GM23338 (cell line): ENCODE measurements at regions not wholly inside any gene's neighbourhood (a gene's known extent, or its start where the extent isn't known, plus 50 kb on each side); places are given as distances from the start of the nearest gene placed in this dataset.

Experiments
- ATAC-seq: fragments of 200-7000 bp; cut with Tn5 transposase; 3 replicates; pipeline ENCODE4 v1.9.1; 2020
- DNase-seq: peaks from one replicate; pipeline ENCODE4 v3.0.0-alpha.2; 2015; ENCODE audit warnings: low spot score
- H2AFZ ChIP-seq: fragments of 200-600 bp; sonication (generic); 2 replicates; pipeline ENCODE4 v1.8.0; 2016; ENCODE audit warnings: antibody characterized with exemption, mild to moderate bottlenecking, moderate library complexity
- H3F3A ChIP-seq: fragments of 200-600 bp; sonication (generic); replicated peaks from 2 replicates; pipeline ENCODE4 v1.8.0; 2017; ENCODE audit warnings: antibody characterized with exemption, mixed run types, low read depth
- H3K27ac ChIP-seq: fragments of 200-600 bp; sonication (generic); 2 replicates; pipeline ENCODE4 v1.6.1; 2016; ENCODE audit warnings: low read depth
- H3K27me3 ChIP-seq: fragments of 200-600 bp; sonication (generic); 2 replicates; pipeline ENCODE4 v1.8.0; 2016; ENCODE audit warnings: mild to moderate bottlenecking, mixed run types, moderate library complexity; ENCODE audit not compliant: insufficient read depth
- H3K36me3 ChIP-seq: fragments of 200-600 bp; sonication (generic); 2 replicates; pipeline ENCODE4 v1.8.0; 2016; ENCODE audit warnings: mild to moderate bottlenecking; ENCODE audit not compliant: insufficient read depth
- H3K4me1 ChIP-seq: fragments of 200-600 bp; sonication (generic); 2 replicates; pipeline ENCODE4 v1.8.0; 2016; ENCODE audit warnings: mild to moderate bottlenecking, moderate library complexity; ENCODE audit not compliant: insufficient read depth
- H3K4me2 ChIP-seq: fragments of 200-600 bp; sonication (generic); 2 replicates; pipeline ENCODE4 v1.7.1; 2017; ENCODE audit warnings: mixed run types
- H3K4me3 ChIP-seq: fragments of 200-600 bp; sonication (generic); 2 replicates; pipeline ENCODE4 v1.6.1; 2016; ENCODE audit warnings: mixed run types
- H3K79me2 ChIP-seq: fragments of 200-600 bp; sonication (generic); replicated peaks from 2 replicates; pipeline ENCODE4 v1.8.0; 2017; ENCODE audit warnings: mild to moderate bottlenecking; ENCODE audit not compliant: insufficient read depth
- H3K9me2 ChIP-seq: fragments of 200-600 bp; sonication (generic); 2 replicates; pipeline ENCODE4 v1.8.0; 2017; ENCODE audit not compliant: insufficient read depth
- H4K20me1 ChIP-seq: fragments of 200-600 bp; sonication (generic); replicated peaks from 2 replicates; pipeline ENCODE4 v1.8.0; 2017; ENCODE audit warnings: mild to moderate bottlenecking; ENCODE audit not compliant: insufficient read depth
- H3K27ac Mint-ChIP-seq: 2 replicates; pipeline ENCODE4 v1.8.0; 2020; ENCODE audit warnings: inconsistent platforms, mild to moderate bottlenecking, moderate library complexity, mixed read lengths
- H3K27me3 Mint-ChIP-seq: 3 replicates; pipeline ENCODE4 v1.8.0; 2022; ENCODE audit warnings: low read depth, mild to moderate bottlenecking, moderate library complexity, mixed read lengths, inconsistent platforms; ENCODE audit not compliant: insufficient read depth, poor library complexity
- H3K36me3 Mint-ChIP-seq: 3 replicates; pipeline ENCODE4 v1.8.0; 2021; ENCODE audit warnings: low read depth, mild to moderate bottlenecking, inconsistent platforms, moderate library complexity, mixed read lengths
- H3K4me1 Mint-ChIP-seq: 3 replicates; pipeline ENCODE4 v1.8.0; 2020; ENCODE audit warnings: mild to moderate bottlenecking, inconsistent platforms, mixed read lengths
- H3K4me3 Mint-ChIP-seq: 3 replicates; pipeline ENCODE4 v1.8.0; 2021; ENCODE audit warnings: moderate library complexity, mild to moderate bottlenecking, inconsistent platforms, mixed read lengths
- H3K9me3 Mint-ChIP-seq: 3 replicates; pipeline ENCODE4 v1.8.0; 2020; ENCODE audit warnings: moderate library complexity, mild to moderate bottlenecking, inconsistent platforms, mixed read lengths
- CREB1 ChIP-seq: fragments of 250-450 bp; sonication (Bioruptor Pico); IDR thresholded peaks from 2 replicates; pipeline ENCODE4 v1.5.0; 2020; ENCODE audit warnings: low read depth, mild to moderate bottlenecking, moderate library complexity
- EZH2 ChIP-seq: fragments of 200-600 bp; sonication (generic); IDR thresholded peaks from one replicate; pipeline ENCODE4 v1.8.0; 2017; ENCODE audit warnings: antibody characterized with exemption, mild to moderate bottlenecking, low read depth; ENCODE audit not compliant: unreplicated experiment
- NANOG ChIP-seq: IDR thresholded peaks from 2 replicates; pipeline ENCODE4 v1.6.1; 2016; ENCODE audit warnings: antibody characterized with exemption, borderline replicate concordance
- POLR2AphosphoS5 ChIP-seq: IDR thresholded peaks from 2 replicates; pipeline ENCODE4 v1.6.1; 2016; ENCODE audit warnings: antibody characterized with exemption, low read depth
- STAT1 ChIP-seq: IDR thresholded peaks from one replicate; pipeline ENCODE4 v1.6.1; 2016; ENCODE audit warnings: antibody characterized with exemption; ENCODE audit not compliant: unreplicated experiment
- ZNF114 ChIP-seq: fragments of 250-450 bp; sonication (Bioruptor Pico); IDR thresholded peaks from 2 replicates; pipeline ENCODE4 v1.5.0; 2020; ENCODE audit warnings: mild to moderate bottlenecking, moderate library complexity
- TF ChIP-seq, protein P1 (sequence below): IDR thresholded peaks from one replicate; pipeline ENCODE4 v1.6.1; 2018; ENCODE audit warnings: antibody characterized with exemption; ENCODE audit not compliant: unreplicated experiment
- TF ChIP-seq, protein P2 (sequence below), 2 experiments: fragments of 200-600 bp in 1 of 2; sonication (generic) in 1 of 2; conservative IDR thresholded peaks; 2 replicates each; pipeline versions ENCODE4 v1.5.1 to v1.6.1; 2016 to 2017; ENCODE audit warnings: antibody characterized with exemption in 2 of 2, low read depth in 2 of 2, mild to moderate bottlenecking in 2 of 2, moderate library complexity in 1 of 2

DNA sequence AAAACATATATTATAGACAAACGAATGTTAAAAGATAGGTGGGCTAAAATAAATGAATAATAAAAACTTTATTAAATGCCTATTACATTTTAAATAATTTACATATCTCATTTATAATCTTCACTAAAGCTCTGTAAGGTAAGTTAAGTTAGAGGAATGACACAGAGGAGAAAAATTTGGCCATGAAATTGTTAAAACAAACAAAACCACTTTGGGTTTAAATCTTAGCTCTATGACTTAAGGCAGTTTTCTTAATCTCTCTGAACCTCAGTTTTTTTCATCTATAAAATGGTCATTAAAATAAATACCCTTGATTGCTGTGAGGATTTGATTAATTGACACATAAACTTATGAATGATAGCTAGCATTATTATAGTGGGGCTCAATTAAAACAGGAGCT lies 404.8 kb upstream of the ATP11B start (continued):
- TF ChIP-seq, protein P1, sequence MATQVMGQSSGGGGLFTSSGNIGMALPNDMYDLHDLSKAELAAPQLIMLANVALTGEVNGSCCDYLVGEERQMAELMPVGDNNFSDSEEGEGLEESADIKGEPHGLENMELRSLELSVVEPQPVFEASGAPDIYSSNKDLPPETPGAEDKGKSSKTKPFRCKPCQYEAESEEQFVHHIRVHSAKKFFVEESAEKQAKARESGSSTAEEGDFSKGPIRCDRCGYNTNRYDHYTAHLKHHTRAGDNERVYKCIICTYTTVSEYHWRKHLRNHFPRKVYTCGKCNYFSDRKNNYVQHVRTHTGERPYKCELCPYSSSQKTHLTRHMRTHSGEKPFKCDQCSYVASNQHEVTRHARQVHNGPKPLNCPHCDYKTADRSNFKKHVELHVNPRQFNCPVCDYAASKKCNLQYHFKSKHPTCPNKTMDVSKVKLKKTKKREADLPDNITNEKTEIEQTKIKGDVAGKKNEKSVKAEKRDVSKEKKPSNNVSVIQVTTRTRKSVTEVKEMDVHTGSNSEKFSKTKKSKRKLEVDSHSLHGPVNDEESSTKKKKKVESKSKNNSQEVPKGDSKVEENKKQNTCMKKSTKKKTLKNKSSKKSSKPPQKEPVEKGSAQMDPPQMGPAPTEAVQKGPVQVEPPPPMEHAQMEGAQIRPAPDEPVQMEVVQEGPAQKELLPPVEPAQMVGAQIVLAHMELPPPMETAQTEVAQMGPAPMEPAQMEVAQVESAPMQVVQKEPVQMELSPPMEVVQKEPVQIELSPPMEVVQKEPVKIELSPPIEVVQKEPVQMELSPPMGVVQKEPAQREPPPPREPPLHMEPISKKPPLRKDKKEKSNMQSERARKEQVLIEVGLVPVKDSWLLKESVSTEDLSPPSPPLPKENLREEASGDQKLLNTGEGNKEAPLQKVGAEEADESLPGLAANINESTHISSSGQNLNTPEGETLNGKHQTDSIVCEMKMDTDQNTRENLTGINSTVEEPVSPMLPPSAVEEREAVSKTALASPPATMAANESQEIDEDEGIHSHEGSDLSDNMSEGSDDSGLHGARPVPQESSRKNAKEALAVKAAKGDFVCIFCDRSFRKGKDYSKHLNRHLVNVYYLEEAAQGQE: no peak
- no peak for TF ChIP-seq POLR2AphosphoS5
- TF ChIP-seq CREB1 (CRISPR knock-in tag): no peak
- TF ChIP-seq ZNF114 (CRISPR knock-in tag): no peak

DNA sequence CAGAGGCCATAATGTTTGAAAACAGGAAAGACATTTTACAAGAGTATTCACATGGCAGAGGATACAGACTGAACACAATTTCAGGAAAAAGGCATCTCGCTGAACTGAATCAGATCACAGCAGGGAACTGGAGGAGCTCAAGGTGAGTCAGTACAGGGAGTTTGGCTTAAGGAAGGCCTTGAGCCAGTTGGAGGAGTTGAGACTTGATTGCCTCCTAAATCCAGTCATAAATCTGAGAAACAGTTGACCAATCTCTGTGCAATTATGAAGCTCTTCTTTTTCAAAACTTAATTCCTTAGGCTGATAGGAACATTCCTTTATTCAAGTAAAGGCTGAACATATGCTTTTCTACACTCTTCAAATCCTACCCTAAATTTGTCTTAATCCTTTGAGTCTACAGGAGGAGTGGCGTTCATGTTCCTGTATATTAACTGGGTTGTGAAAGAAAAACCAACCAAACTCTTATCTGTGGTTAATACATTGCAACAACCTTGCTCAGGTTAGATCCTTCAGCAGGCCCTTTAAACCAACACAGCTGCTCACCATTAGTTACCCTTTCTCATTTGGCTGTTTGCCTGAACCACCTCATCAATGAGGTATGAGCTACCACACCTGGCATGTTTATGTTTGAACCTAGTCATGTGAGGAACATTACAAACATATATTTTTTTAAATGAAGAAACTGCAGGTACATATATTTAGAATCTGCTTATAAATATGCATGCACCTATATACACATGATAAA lies 404.1 kb upstream of the ATP11B start:
- H2AFZ ChIP-seq: no peak overlapping the region
- Mint-ChIP-seq H3K27me3 (peaks cover 8% of the 10 kb centered on the region), H3K4me1 (peaks cover 25% of the 10 kb centered on the region), H3K27ac (no peak overlapping the region), H3K9me3 (peaks cover 4% of the 10 kb centered on the region; the same call in 2 of the 3 replicates), H3K4me3 (no peak overlapping the region), H3K36me3 (no peaks in the 10 kb centered on the region; the same call in 2 of the 3 replicates)
- H4K20me1 ChIP-seq: no peaks in the 10 kb centered on the region
- H3K27me3 ChIP-seq: peaks cover 26% of the 10 kb centered on the region
- ATAC-seq (no peak), DNase-seq (no peak)
- peaks cover 9% of the 10 kb centered on the region for H3K4me1 ChIP-seq
- no peaks in the 10 kb centered on the region for H3K9me2 ChIP-seq
- no peaks in the 10 kb centered on the region for H3K36me3 ChIP-seq
- no peaks in the 10 kb centered on the region for H3K79me2 ChIP-seq
- H3K4me3 ChIP-seq: no peak overlapping the region
- H3F3A ChIP-seq: no peaks in the 10 kb centered on the region
- TF ChIP-seq POLR2AphosphoS5 (no peak), EZH2 (no peak), CREB1 (CRISPR knock-in tag) (no peak), ZNF114 (CRISPR knock-in tag) (no peak), STAT1 (no peak), NANOG (no peak)
- TF ChIP-seq, protein P2, sequence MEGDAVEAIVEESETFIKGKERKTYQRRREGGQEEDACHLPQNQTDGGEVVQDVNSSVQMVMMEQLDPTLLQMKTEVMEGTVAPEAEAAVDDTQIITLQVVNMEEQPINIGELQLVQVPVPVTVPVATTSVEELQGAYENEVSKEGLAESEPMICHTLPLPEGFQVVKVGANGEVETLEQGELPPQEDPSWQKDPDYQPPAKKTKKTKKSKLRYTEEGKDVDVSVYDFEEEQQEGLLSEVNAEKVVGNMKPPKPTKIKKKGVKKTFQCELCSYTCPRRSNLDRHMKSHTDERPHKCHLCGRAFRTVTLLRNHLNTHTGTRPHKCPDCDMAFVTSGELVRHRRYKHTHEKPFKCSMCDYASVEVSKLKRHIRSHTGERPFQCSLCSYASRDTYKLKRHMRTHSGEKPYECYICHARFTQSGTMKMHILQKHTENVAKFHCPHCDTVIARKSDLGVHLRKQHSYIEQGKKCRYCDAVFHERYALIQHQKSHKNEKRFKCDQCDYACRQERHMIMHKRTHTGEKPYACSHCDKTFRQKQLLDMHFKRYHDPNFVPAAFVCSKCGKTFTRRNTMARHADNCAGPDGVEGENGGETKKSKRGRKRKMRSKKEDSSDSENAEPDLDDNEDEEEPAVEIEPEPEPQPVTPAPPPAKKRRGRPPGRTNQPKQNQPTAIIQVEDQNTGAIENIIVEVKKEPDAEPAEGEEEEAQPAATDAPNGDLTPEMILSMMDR (conservative IDR thresholded peaks at IDR 0.05; ENCODE audit: low read depth in 2 of 2): no peak
- no peak overlapping the region for H3K4me2 ChIP-seq
- H3K27ac ChIP-seq: no peak overlapping the region
